K562 (cell line): ENCODE measurements at regions not wholly inside any gene's neighbourhood (a gene's known extent, or its start where the extent isn't known, plus 50 kb on each side); places are given as distances from the start of the nearest gene placed in this dataset.

Source experiments
- MAX ChIP-seq: sonication (generic); formaldehyde crosslinking; IDR thresholded peaks from 2 replicates; pipeline ENCODE4 v1.9.0; 2022; ENCODE audit warnings: mild to moderate bottlenecking, missing genetic modification reagents
- RHOXF2B ChIP-seq: fragments of 250-450 bp; sonication (Bioruptor Pico); conservative IDR thresholded peaks from 2 replicates; pipeline ENCODE4 v1.5.1; 2021
- ZFX ChIP-seq: sonication (generic); formaldehyde crosslinking; IDR thresholded peaks from 2 replicates; pipeline ENCODE4 v1.8.0; 2022; ENCODE audit warnings: mild to moderate bottlenecking, missing genetic modification reagents, moderate library complexity

DNA sequence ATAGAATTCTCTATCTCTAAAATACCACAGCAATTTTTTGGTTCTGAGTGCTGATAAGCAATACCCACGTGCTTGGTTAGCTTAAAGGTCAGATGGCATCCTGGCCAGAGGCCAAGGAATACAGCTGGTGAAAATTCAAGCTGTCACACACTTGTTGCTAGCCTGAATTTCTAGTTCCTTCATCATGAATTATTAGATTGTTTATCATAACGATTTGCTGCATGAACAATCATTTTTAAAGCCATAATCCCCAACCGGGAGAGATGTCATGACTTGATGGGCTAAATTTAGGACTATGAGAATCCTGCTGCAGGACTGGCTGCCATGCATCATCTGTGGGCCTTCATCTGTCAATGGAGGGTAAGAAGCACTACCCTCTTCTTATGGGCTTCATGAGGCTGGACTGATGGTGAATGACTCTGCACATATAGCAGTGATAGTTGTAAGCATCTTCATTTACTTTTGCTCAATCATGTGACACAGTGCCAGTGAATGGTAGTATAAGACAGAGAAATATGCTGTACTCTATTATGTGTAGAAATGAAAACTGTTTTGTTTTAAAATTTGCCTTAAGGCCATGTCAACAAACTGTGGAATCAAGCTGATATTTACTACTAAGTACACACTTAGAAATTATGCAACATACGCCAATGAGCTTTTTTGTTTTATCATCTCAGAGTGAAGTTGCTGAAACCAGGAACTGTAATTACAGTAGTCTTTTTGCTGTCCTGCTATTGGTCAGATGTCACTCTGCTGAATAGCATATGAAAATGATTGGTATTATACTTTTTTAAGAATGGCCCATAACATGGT, 80.5 kb upstream of the RALGPS2 start:
- no peak for TF ChIP-seq RHOXF2B (CRISPR knock-in tag)
- no peak for TF ChIP-seq MAX (CRISPR knock-in tag)
- TF ChIP-seq ZFX (CRISPR knock-in tag): no peak
